ENCODE measurements at regions not wholly inside any gene's neighbourhood (a gene's known extent, or its start where the extent isn't known, plus 50 kb on each side); places are given as distances from the start of the nearest gene placed in this dataset.

DNA sequence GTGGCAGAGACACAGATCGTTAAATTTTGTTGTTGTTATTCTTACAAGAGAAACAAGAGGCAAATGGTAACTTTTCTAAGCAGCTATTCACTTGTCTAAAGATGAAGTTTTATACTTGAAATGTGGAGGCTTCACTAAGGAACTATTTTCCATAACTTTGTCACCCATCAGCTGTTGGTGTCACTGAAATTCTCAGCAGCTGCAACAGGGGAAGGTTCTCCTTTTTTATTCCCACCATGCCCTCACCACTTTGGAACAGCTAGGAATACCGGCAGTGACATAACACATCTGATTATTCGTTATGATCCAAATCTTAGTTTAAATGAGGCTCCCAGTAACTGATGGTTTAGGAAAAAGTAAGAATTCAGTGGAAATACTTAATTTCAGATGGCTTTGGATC lies 147.0 kb upstream of the LEF1 start:
- Mint-ChIP-seq H3K36me3 (no peaks in the 10 kb centered on the region), H3K27me3 (ENCODE audit: low read depth in 3 of 3) (peaks cover 0 to 2% (median 1%) of the 10 kb centered on the region in 3 donors), H3K27ac (no peak overlapping the region), H3K4me1 (no peaks in the 10 kb centered on the region), H3K4me3 (no peak overlapping the region), H3K9me3 (peaks cover 2 to 9% (median 4%) of the 10 kb centered on the region in 7 donors)
- no peak for TF ChIP-seq CTCF (IDR thresholded peaks at IDR 0.05)
- H3K9ac ChIP-seq (ENCODE audit: insufficient read depth, low read length, poor library complexity, severe bottlenecking): no peak overlapping the region
- H3K36me3 ChIP-seq (replicated peaks in 1 of 2; ENCODE audit: control insufficient read depth in 1 of 2, insufficient read depth in 2 of 2, low read length in 2 of 2): no peaks in the 10 kb centered on the region
- H3K4me3 ChIP-seq (replicated peaks in 1 of 3; ENCODE audit: low read depth in 2 of 3, low read length in 3 of 3): no peak overlapping the region
- no peaks in the 10 kb centered on the region for H3K27me3 ChIP-seq (ENCODE audit: control insufficient read depth in 2 of 2, insufficient read depth in 2 of 2, low read length in 2 of 2)
- no peaks in the 10 kb centered on the region for H3K4me1 ChIP-seq (ENCODE audit: control insufficient read depth in 1 of 2, insufficient read depth in 2 of 2, low read length in 2 of 2)
- H3K4me2 ChIP-seq (replicated peaks; ENCODE audit: extremely low read depth, low read length, poor library complexity, severe bottlenecking): no peak overlapping the region
- no peak overlapping the region for H2AFZ ChIP-seq (ENCODE audit: insufficient read depth, low read depth, low read length, poor library complexity, severe bottlenecking)
- no peak for DNase-seq
- no peaks in the 10 kb centered on the region for H3K9me3 ChIP-seq (replicated peaks in 1 of 2; ENCODE audit: control insufficient read depth in 1 of 2, insufficient read depth in 1 of 2, low read length in 2 of 2)
- H3K27ac ChIP-seq (ENCODE audit: low read depth in 1 of 2, low read length in 2 of 2): no peak overlapping the region
- no CpG with 5 or more reads among the region's 3 CpGs for WGBS (ENCODE audit: insufficient coverage)
- H4K20me1 ChIP-seq (ENCODE audit: insufficient read depth, low read length): no peaks in the 10 kb centered on the region
- H3K79me2 ChIP-seq (ENCODE audit: insufficient read depth, low read length): no peaks in the 10 kb centered on the region
- intact Hi-C loops (cut with micrococcal nuclease): no loop called here

DNA sequence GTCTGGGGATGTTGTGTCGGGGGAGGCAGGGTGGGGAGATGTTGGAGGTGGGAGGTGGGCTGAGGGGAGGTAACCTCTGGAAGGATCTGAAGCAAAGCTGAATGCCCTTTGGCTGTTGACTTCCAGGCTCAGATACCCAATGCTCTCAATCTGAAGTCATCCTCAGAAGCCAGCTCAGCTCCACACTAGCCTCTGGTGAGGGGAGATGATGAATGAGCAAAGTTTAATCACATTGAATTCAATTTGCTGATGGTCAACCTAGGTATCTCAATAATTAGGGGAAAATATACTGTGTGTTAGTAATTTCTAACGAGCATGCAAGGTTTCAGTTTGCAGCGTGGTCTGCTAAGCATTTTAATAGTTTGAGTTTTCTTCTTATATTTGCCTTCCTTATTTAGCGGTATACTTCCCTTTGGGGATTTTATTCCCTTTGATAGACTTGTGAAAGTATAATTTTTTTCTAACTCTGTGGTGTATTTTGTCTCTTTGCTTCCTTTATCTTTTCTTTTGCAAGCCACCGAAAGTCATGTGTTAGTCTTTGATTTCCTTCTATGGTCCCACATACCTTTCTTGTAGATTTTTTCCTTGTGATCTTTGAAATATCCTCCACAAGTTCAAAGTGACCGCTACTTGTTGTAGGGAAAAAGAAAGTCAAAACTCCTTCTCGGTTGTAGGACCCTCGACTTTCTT lies 146.3 kb upstream of the LEF1 start:
- Mint-ChIP-seq H3K9me3 (peaks cover 3 to 10% (median 7%) of the 10 kb centered on the region in 7 donors), H3K27ac (no peak overlapping the region), H3K27me3 (ENCODE audit: low read depth in 3 of 3) (peaks cover 0 to 2% (median 1%) of the 10 kb centered on the region in 3 donors), H3K36me3 (no peaks in the 10 kb centered on the region), H3K4me3 (no peak overlapping the region), H3K4me1 (no peaks in the 10 kb centered on the region)
- no peaks in the 10 kb centered on the region for H3K79me2 ChIP-seq (ENCODE audit: insufficient read depth, low read length)
- H3K4me2 ChIP-seq (replicated peaks; ENCODE audit: extremely low read depth, low read length, poor library complexity, severe bottlenecking): no peak overlapping the region
- DNase-seq: no peak
- H3K4me1 ChIP-seq (ENCODE audit: control insufficient read depth in 1 of 2, insufficient read depth in 2 of 2, low read length in 2 of 2): no peaks in the 10 kb centered on the region
- no peak overlapping the region for H3K4me3 ChIP-seq (replicated peaks in 1 of 3; ENCODE audit: low read depth in 2 of 3, low read length in 3 of 3)
- no peaks in the 10 kb centered on the region for H3K27me3 ChIP-seq (ENCODE audit: control insufficient read depth in 2 of 2, insufficient read depth in 2 of 2, low read length in 2 of 2)
- 100% methylated on average over 1 of the region's 8 CpGs for WGBS (ENCODE audit: insufficient coverage)
- no peak overlapping the region for H2AFZ ChIP-seq (ENCODE audit: insufficient read depth, low read depth, low read length, poor library complexity, severe bottlenecking)
- intact Hi-C loops (cut with micrococcal nuclease): no loop called here
- no peaks in the 10 kb centered on the region for H3K36me3 ChIP-seq (replicated peaks in 1 of 2; ENCODE audit: control insufficient read depth in 1 of 2, insufficient read depth in 2 of 2, low read length in 2 of 2)
- H4K20me1 ChIP-seq (ENCODE audit: insufficient read depth, low read length): no peaks in the 10 kb centered on the region
- no peak for TF ChIP-seq CTCF (IDR thresholded peaks at IDR 0.05)
- H3K9ac ChIP-seq (ENCODE audit: insufficient read depth, low read length, poor library complexity, severe bottlenecking): no peak overlapping the region
- H3K9me3 ChIP-seq (replicated peaks in 1 of 2; ENCODE audit: control insufficient read depth in 1 of 2, insufficient read depth in 1 of 2, low read length in 2 of 2): peaks cover 0 to 3% of the 10 kb centered on the region in 2 donors
- no peak overlapping the region for H3K27ac ChIP-seq (ENCODE audit: low read depth in 1 of 2, low read length in 2 of 2)
